Stimulated activated CD4-positive, alpha-beta T cell treated with anti-CD3 and anti-CD28 coated beads, Interleukin-1b, Interleukin-23, amount 100 ng/mL, for 4 hours (primary cell): ENCODE measurements at regions not wholly inside any gene's neighbourhood (a gene's known extent, or its start where the extent isn't known, plus 50 kb on each side); places are given as distances from the start of the nearest gene placed in this dataset.
A peak's percentile ranks its signal among the peaks of the same experiment; 100 is the strongest.
"Not testable (repeated sequence)": the region's sequence is repeated elsewhere in the genome, so short reads cannot be mapped to it uniquely, and the experiment has no call there.

Experiments used
- DNase-seq, 2 donors: peaks; one replicate each; pipeline ENCODE4 v3.0.0-alpha.2; 2020; ENCODE audit warnings: low read depth in 2 of 2

DNA sequence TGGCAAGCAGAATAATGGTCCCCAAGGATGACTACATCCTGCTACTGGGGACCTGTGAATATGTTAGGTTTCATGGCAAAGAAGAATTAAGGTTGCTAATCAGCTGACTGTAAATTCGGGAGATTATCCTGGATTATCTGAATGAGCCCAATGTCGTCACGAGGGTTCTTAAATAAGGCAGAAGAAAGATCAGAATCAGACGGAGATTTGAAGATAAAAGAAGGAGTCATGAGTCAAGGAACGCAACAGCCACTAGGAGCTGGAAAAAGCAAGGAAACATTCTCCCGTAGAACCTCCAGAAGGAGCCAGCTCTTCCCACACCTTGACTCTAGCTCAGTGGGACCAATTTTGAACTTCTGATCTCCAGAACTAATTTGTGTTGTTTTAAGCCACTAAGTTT is 82.9 kb upstream of the APBB1IP start:
- DNase-seq: no peak

DNA sequence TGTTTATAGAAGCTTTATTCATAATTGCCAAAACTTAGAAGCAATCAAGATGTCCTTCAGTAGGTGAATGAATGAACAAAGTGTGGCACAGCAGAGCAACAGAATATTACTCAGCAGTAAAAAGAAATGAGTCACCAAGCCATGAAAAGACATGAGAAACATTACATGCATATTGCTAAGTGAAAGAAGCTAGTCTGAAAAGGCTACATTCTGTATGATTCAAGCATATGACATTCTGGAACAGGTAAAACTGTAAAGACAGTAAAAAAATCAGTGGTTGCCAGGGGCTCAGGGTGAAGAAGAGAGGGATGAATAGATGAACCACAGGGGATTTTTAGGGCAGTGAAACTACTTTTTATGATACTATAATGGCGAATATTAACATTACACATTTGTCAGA is 80.9 kb upstream of the APBB1IP start:
- no peak for DNase-seq

GRCh38 chr10:26358071-26358470 is 80.1 kb upstream of the APBB1IP start:
- no peak for DNase-seq

- no peak for DNase-seq
Measured at GRCh38 chr10:26359670-26360069, 78.5 kb upstream of the APBB1IP start.

DNA sequence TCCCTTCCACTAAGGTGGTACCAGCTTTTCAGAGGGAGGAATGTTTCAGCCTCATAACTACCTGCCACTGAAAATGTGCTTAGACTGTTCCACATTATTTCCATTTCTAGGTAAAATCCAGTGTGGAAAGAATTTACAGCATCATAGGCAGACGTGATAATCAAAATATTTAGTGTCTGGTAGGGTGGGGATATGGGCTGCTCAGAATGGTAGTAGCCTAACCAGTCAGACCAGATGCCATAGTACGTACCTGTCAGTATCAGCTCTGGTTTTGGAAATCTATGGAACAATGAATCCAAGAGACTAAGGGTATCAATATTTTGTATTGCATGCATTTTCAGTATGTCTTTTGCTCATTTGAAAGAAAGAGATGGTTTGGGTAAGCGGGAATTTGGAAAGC is 76.8 kb upstream of the APBB1IP start:
- DNase-seq: no peak

- DNase-seq: no peak
Measured at GRCh38 chr10:26361971-26362370, 76.2 kb upstream of the APBB1IP start.

DNA sequence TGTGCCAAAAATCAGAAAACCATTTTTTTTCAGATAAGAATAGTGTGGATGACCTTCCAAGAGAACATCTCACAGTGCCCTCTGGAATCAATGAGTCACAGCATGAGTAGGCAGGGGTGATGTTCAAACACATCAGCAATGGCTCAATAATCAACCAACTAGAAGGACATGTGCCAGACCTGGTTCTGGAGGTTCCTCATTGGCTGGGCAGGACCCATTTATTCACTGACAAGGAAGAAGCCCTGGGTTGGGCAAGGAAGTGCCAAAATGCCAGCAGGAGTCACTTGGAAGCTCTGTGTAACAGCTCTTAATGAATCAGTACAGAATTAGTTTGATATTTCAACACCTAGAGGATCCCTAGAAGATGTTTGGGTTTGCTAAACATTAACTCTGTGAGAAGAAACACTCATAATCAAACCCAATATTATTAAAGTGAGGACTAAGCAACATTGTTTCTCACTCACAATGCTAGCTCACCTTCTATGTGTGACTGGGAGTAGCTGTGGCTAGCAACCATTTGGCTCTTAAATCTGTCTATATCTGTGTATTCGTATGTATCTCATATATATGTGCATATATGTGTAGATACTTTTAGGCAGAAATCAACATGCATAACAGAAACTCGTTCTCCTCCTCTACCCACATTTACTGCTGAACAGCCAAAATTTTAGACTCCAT is 72.3 kb upstream of the APBB1IP start:
- DNase-seq: no peak

- not testable (repeated sequence) for DNase-seq
Measured at GRCh38 chr10:26367035-26367434, 71.1 kb upstream of the APBB1IP start.

DNA sequence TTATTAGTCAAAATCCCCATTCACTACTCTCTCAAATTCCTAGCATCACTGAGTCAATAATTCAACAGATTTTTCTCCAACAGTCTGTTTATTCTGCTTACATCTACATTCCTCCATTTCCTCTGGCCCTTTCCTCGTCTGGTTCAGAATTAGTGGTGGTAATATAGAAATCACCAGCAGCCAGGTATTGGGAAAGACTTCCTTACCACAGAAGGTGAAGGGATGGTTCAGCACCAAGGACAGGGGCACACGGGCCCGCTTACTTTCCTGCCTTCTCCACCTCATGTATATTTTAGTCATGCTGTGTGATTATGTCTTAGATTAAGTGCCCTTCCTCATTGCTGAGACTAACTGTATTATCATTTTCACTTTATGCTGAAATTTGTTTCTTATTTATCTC is 70.4 kb upstream of the APBB1IP start:
- DNase-seq: peak in 1 of 2 donors; percentile 23

- DNase-seq: no peak
Measured at GRCh38 chr10:26368463-26368862, 69.7 kb upstream of the APBB1IP start.

DNA sequence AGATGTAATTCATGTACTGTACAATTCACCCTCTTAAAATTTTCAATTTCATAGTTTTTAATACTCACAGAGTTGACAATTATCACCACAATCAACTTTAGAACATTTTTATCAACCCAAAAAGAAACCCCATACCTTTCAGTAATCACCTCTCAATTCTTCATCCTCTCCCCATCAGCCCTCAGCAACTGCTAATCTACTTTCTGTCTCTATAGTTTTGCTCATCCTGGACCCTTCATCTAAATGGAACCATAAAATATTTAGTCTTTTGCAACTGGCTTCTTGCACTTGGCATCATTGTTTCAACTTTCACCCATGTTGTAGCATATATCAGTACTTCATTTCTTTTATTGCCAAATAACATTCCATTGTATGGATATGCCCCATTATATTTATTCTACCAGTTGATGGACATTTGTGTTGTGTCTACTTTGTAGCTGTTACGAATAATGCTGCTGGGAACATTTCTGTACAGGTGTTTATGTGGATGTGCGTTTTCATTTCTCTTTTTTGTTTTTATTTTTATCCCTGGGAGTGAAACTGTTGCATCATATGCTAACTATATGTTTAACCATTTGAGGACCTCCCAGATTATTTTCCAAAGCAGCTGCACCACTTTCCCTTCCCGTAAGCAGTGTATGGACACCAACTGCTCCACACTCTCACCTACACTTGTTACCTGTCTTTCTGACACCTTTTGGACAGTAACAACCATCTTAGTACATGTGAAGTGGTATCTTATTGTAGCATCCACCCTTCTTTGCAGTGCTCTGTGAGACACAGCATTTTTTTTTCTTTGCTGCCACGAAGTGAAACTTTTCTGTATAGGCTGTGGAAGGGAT is 65.4 kb upstream of the APBB1IP start:
- DNase-seq: no peak

DNA sequence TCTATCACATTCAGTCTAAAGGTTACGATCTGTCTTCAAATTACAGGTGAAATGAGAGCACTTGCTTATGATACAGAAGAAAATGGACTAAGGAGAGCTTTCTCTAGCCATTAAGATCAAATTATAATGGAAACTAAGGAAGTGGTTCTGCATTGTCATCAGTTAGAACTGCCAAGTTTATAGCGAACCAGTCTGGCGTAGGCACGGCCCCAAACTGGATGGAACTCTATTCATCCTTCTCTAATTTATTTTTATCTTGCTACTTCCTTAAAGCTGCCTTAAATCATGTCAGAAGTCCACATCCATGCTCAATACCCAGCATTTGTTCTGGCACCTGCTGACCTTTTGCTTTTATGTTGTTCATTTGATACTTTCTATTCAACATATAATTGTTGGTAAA is 63.7 kb upstream of the APBB1IP start:
- no peak for DNase-seq

- DNase-seq: not testable (repeated sequence)
Measured at GRCh38 chr10:26377224-26377810, 60.8 kb upstream of the APBB1IP start.

- no peak for DNase-seq
Measured at GRCh38 chr10:26378861-26379294, 59.3 kb upstream of the APBB1IP start.

DNA sequence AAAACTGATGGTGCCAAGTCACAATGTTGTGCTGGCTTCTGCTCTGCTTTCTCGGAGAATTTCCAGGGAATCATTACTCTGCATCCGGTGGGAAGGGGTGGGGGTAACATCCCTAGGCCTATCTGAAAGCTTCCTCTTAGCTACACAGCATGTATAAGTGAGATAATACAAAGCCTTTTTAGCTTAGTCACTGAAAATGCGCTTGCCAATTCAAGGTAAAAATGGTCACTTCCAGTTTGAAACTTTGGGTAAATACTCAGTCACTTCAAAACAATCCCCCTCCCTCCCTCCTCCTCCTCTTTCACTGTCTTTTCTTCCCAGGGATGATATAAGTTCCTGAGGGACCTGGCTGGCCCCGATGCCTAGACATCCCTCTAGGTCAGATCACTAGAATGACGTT is 57.3 kb upstream of the APBB1IP start:
- DNase-seq: no peak

GRCh38 chr10:26381986-26382385 is 56.2 kb upstream of the APBB1IP start:
- DNase-seq: no peak

GRCh38 chr10:26384600-26384999 is 53.5 kb upstream of the APBB1IP start:
- no peak for DNase-seq

DNA sequence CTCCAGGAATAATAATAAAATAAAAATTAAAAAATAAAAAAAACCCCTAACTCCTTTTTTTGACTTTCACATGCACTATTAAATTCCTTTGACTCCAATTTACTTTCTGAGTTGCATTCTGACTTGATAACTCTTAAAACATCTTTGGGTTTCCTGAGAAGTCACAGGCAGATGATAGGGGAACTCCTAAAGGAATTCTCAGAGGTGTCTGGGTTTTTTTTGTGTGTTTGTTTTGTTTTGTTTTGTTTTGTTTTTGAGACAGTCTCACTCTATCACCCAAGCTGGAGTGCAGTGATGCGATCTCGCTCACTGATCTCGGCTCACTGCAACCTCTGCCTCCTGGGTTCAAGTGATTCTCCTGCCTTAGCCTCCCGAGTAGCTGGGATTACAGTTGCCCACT is 52.7 kb upstream of the APBB1IP start:
- DNase-seq: no peak

GRCh38 chr10:26386781-26387180 is 51.4 kb upstream of the APBB1IP start:
- no peak for DNase-seq
